Body of pancreas (tissue), 4 donors: ENCODE measurements at regions not wholly inside any gene's neighbourhood (a gene's known extent, or its start where the extent isn't known, plus 50 kb on each side); places are given as distances from the start of the nearest gene placed in this dataset.

Experiments used
- ATAC-seq: fragments of 150-250 bp; one replicate; pipeline ENCODE4 v1.9.1; 2016
- DNase-seq, 4 donors: peaks; one replicate each; pipeline ENCODE4 v3.0.0-alpha.2; 2019
- H3K27ac ChIP-seq, 4 donors: fragments of 200-600 bp; sonication (generic); 1 replicate in 3 of 4; 2 replicates in 1 of 4; pipeline versions ENCODE4 v1.5.1 to v1.6.1; 2016 to 2019; ENCODE audit warnings: mild to moderate bottlenecking in 1 of 4, mixed read lengths in 1 of 4, moderate library complexity in 1 of 4
- H3K27me3 ChIP-seq, 2 donors: fragments of 200-600 bp; sonication (generic); one replicate each; pipeline ENCODE4 v1.6.0; 2016; ENCODE audit warnings: mild to moderate bottlenecking in 1 of 2
- H3K36me3 ChIP-seq, 2 donors: fragments of 200-600 bp; sonication (generic); replicated peaks in 1 of 2; 2 replicates each; pipeline ENCODE4 v1.5.1; 2016; ENCODE audit warnings: low read depth in 2 of 2; ENCODE audit not compliant: insufficient read depth in 1 of 2
- H3K4me1 ChIP-seq: fragments of 200-600 bp; sonication (generic); one replicate; pipeline ENCODE4 v1.6.0; 2016
- H3K4me3 ChIP-seq, 2 donors: fragments of 200-600 bp; sonication (generic); 1 replicate in 1 of 2; 2 replicates in 1 of 2; pipeline ENCODE4 v1.5.1; 2016 to 2019
- H3K9me3 ChIP-seq, 3 donors: fragments of 200-600 bp; sonication (generic); 1 replicate in 2 of 3; 2 replicates in 1 of 3; pipeline ENCODE4 v1.5.1; 2016
- CTCF ChIP-seq, 7 experiments: fragments of 450-650 bp in 4 of 7; fragments of 200-600 bp in 3 of 7; sonication (generic) in 3 of 7; IDR thresholded peaks; one replicate each; pipeline ENCODE4 v1.5.1; 2016 to 2019; ENCODE audit warnings: antibody characterized with exemption in 7 of 7
- POLR2A ChIP-seq, 3 donors: fragments of 450-650 bp; IDR thresholded peaks; one replicate each; pipeline ENCODE4 v1.6.1; 2016; ENCODE audit warnings: antibody characterized with exemption in 3 of 3, mild to moderate bottlenecking in 2 of 3
- WGBS, 2 donors: methylation state at CpG; one replicate each; pipeline ENCODE4 v1.1.5; 2017; 5-methylcytosine and 5-hydroxymethylcytosine counted together
- intact Hi-C: fragments of 100-400 bp; cut with DNase I; formaldehyde crosslinking; loops from one replicate; pipeline ENCODE4 v1.15.1; 2023

GRCh38 chr14:48890333-48890732 is 695.8 kb downstream of the RPS29 start:
- H3K27ac ChIP-seq: no peak overlapping the region
- ATAC-seq: no peak
- intact Hi-C loops: no loop called here
- H3K4me1 ChIP-seq: no peaks in the 10 kb centered on the region
- H3K27me3 ChIP-seq: no peaks in the 10 kb centered on the region
- TF ChIP-seq CTCF (IDR thresholded peaks at IDR 0.05) (no peak), POLR2A (IDR thresholded peaks at IDR 0.05) (no peak)
- no peak overlapping the region for H3K4me3 ChIP-seq
- H3K36me3 ChIP-seq: no peaks in the 10 kb centered on the region
- no peaks in the 10 kb centered on the region for H3K9me3 ChIP-seq
- DNase-seq: no peak
- 34 to 47% methylated on average over 1 of the region's 1 CpG for WGBS, 2 donors

- Histone ChIP-seq H3K4me1 (no peaks in the 10 kb centered on the region), H3K27me3 (no peaks in the 10 kb centered on the region), H3K4me3 (no peak overlapping the region), H3K36me3 (no peaks in the 10 kb centered on the region), H3K9me3 (no peaks in the 10 kb centered on the region), H3K27ac (no peak overlapping the region)
- WGBS, 2 donors: 12 to 31% methylated on average over 1 of the region's 1 CpG
- intact Hi-C loops: no loop called here
- TF ChIP-seq CTCF (IDR thresholded peaks at IDR 0.05): no peak
- TF ChIP-seq POLR2A (IDR thresholded peaks at IDR 0.05): no peak
- no peak for ATAC-seq
- DNase-seq: no peak
Observed at GRCh38 chr14:48876806-48877340, 709.3 kb downstream of the RPS29 start.

- ATAC-seq (no peak), DNase-seq (no peak)
- no peaks in the 10 kb centered on the region for H3K27me3 ChIP-seq
- H3K9me3 ChIP-seq: no peaks in the 10 kb centered on the region
- no peaks in the 10 kb centered on the region for H3K4me1 ChIP-seq
- intact Hi-C loops: no loop called here
- no peak overlapping the region for H3K27ac ChIP-seq
- no peak for TF ChIP-seq POLR2A (IDR thresholded peaks at IDR 0.05)
- no peak for TF ChIP-seq CTCF (IDR thresholded peaks at IDR 0.05)
- whole genome bisulfite sequencing, 2 donors: 73 to 83% methylated on average over 2 of the region's 2 CpGs
- H3K4me3 ChIP-seq: no peak overlapping the region
- no peaks in the 10 kb centered on the region for H3K36me3 ChIP-seq
Observed at GRCh38 chr14:48874711-48875110, 711.5 kb downstream of the RPS29 start.

GRCh38 chr14:48857366-48857765 is 728.8 kb downstream of the RPS29 start:
- intact Hi-C loops: no loop called here
- TF ChIP-seq CTCF (IDR thresholded peaks at IDR 0.05) (no peak), POLR2A (IDR thresholded peaks at IDR 0.05) (no peak)
- Histone ChIP-seq H3K27me3 (no peaks in the 10 kb centered on the region), H3K9me3 (no peaks in the 10 kb centered on the region), H3K36me3 (no peaks in the 10 kb centered on the region), H3K4me3 (no peak overlapping the region), H3K4me1 (no peaks in the 10 kb centered on the region), H3K27ac (no peak overlapping the region)
- 38 to 45% methylated on average over 2 of the region's 2 CpGs for WGBS, 2 donors
- ATAC-seq (no peak), DNase-seq (no peak)

- no peak for TF ChIP-seq CTCF (IDR thresholded peaks at IDR 0.05)
- TF ChIP-seq POLR2A (IDR thresholded peaks at IDR 0.05): no peak
- WGBS, 2 donors: 62 to 73% methylated on average over 5 of the region's 5 CpGs
- DNase-seq (no peak), ATAC-seq (no peak)
- Histone ChIP-seq H3K4me1 (no peaks in the 10 kb centered on the region), H3K9me3 (no peaks in the 10 kb centered on the region), H3K4me3 (no peak overlapping the region), H3K36me3 (no peaks in the 10 kb centered on the region), H3K27me3 (no peaks in the 10 kb centered on the region), H3K27ac (no peak overlapping the region)
- intact Hi-C loops: no loop called here
Observed at GRCh38 chr14:48853159-48853558, 733.0 kb downstream of the RPS29 start.
